GM12892 (cell line): ENCODE measurements at regions not wholly inside any gene's neighbourhood (a gene's known extent, or its start where the extent isn't known, plus 50 kb on each side); places are given as distances from the start of the nearest gene placed in this dataset.

Experiments used
- DNase-seq: peaks from one replicate; pipeline ENCODE4 v3.0.0; 2011; ENCODE audit not compliant: insufficient read length
- FAIRE-seq: peaks from 2 replicates; lab custom pipeline; 2011; peaks lifted over from hg19 to GRCh38; lab: Jason Lieb, UNC
- POLR2A ChIP-seq: IDR thresholded peaks from 2 replicates; pipeline ENCODE4 v1.6.1; 2011; ENCODE audit warnings: low read depth, low read length, control low read depth
- POLR2AphosphoS5 ChIP-seq: IDR thresholded peaks from 2 replicates; pipeline ENCODE4 v1.6.1; 2011; ENCODE audit warnings: low read depth, low read length, control low read depth
- TAF1 ChIP-seq: IDR thresholded peaks from 2 replicates; pipeline ENCODE4 v1.6.1; 2011; ENCODE audit warnings: low read depth, mild to moderate bottlenecking, control low read depth, low read length, borderline replicate concordance

- no peak for FAIRE-seq
- no peak for TF ChIP-seq POLR2A
- TF ChIP-seq TAF1, result no peak
- no peak for TF ChIP-seq POLR2AphosphoS5
These were observed 410.1 kb upstream of the MGAT4C start for GRCh38 chr12:86666316-86666715.

GRCh38 chr12:86663716-86664115, 407.5 kb upstream of the MGAT4C start:
- FAIRE-seq, result no peak
- TF ChIP-seq TAF1, result no peak
- TF ChIP-seq POLR2A, result no peak
- no peak for TF ChIP-seq POLR2AphosphoS5
- no peak for DNase-seq

More at GRCh38 chr12:86666316-86666715, 410.1 kb upstream of the MGAT4C start:
- no peak for DNase-seq

GRCh38 chr12:86663173-86663572, 407.0 kb upstream of the MGAT4C start:
- TF ChIP-seq POLR2AphosphoS5, result no peak
- no peak for TF ChIP-seq POLR2A
- TF ChIP-seq TAF1, result no peak
- DNase-seq (no peak), FAIRE-seq (no peak)

GRCh38 chr12:86662464-86662863, 406.3 kb upstream of the MGAT4C start:
- no peak for TF ChIP-seq TAF1
- TF ChIP-seq POLR2AphosphoS5, result no peak
- no peak for TF ChIP-seq POLR2A
- no peak for DNase-seq
- no peak for FAIRE-seq

GRCh38 chr12:86660488-86661147, 404.4 kb upstream of the MGAT4C start:
- DNase-seq (no peak), FAIRE-seq (no peak)
- no peak for TF ChIP-seq POLR2AphosphoS5
- TF ChIP-seq POLR2A, result no peak
- TF ChIP-seq TAF1, result no peak

- no peak for FAIRE-seq
These were observed 403.8 kb upstream of the MGAT4C start for GRCh38 chr12:86659985-86660384.

GRCh38 chr12:86658303-86658702, 402.1 kb upstream of the MGAT4C start:
- DNase-seq (no peak), FAIRE-seq (no peak)
- no peak for TF ChIP-seq POLR2A
- TF ChIP-seq POLR2AphosphoS5, result no peak
- TF ChIP-seq TAF1, result no peak

More at GRCh38 chr12:86659985-86660384, 403.8 kb upstream of the MGAT4C start:
- TF ChIP-seq POLR2AphosphoS5, result no peak
- no peak for TF ChIP-seq TAF1
- TF ChIP-seq POLR2A, result no peak
- DNase-seq, result no peak

- TF ChIP-seq TAF1 (no peak), POLR2A (no peak), POLR2AphosphoS5 (no peak)
- FAIRE-seq (no peak), DNase-seq (no peak)
These were observed 391.6 kb upstream of the MGAT4C start for GRCh38 chr12:86647800-86648199.

- DNase-seq (no peak), FAIRE-seq (no peak)
- no peak for TF ChIP-seq TAF1
- TF ChIP-seq POLR2AphosphoS5, result no peak
- no peak for TF ChIP-seq POLR2A
These were observed 378.5 kb upstream of the MGAT4C start for GRCh38 chr12:86634456-86635410.

GRCh38 chr12:86627001-86627400, 370.8 kb upstream of the MGAT4C start:
- FAIRE-seq (no peak), DNase-seq (no peak)
- TF ChIP-seq TAF1 (no peak), POLR2AphosphoS5 (no peak), POLR2A (no peak)

- no peak for FAIRE-seq
- DNase-seq, result no peak
- TF ChIP-seq POLR2AphosphoS5, result no peak
- TF ChIP-seq POLR2A, result no peak
- no peak for TF ChIP-seq TAF1
These were observed 367.1 kb upstream of the MGAT4C start for GRCh38 chr12:86623267-86623666.

- no peak for DNase-seq
- TF ChIP-seq POLR2A (no peak), POLR2AphosphoS5 (no peak), TAF1 (no peak)
- FAIRE-seq, result no peak
These were observed 365.8 kb upstream of the MGAT4C start for GRCh38 chr12:86621957-86622356.
